GM19452 (cell line): ENCODE measurements at regions not wholly inside any gene's neighbourhood (a gene's known extent, or its start where the extent isn't known, plus 50 kb on each side); places are given as distances from the start of the nearest gene placed in this dataset.
"Not testable (repeated sequence)": the region's sequence is repeated elsewhere in the genome, so short reads cannot be mapped to it uniquely, and the experiment has no call there.

Source experiments
- ATAC-seq: cut with Tn5 transposase; IDR thresholded peaks from one replicate; pipeline ENCODE4 v1.9.1; 2021; ENCODE audit not compliant: unreplicated experiment

- no peak for ATAC-seq
Observed at GRCh38 chr9:82489201-82489821, 500.7 kb downstream of the SPATA31D1 start.

GRCh38 chr9:82490019-82490499 lies 501.5 kb downstream of the SPATA31D1 start:
- ATAC-seq = no peak

DNA sequence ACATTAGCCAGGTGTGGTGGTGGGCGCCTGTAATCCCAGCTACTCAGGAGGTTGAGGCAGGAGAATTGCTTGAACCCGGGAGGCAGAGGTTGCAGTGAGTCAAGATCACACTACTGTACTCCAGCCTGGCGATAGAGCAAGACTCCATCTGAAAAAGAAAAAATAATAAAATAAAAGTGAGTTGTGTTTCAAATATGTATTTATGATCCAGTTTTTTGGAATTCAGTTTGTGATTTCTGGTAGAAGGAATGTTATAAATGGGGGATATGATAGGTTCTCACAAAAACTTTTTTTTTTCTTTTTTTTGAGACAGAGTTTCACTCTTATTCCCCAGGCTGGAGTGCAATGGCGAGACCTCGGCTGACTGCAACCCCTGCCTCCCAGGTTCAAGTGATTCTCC lies 502.2 kb downstream of the SPATA31D1 start:
- ATAC-seq = not testable (repeated sequence)

GRCh38 chr9:82491604-82492003 lies 503.0 kb downstream of the SPATA31D1 start:
- no peak for ATAC-seq

- no peak for ATAC-seq
Observed at GRCh38 chr9:82492274-82492673, 503.7 kb downstream of the SPATA31D1 start.

- no peak for ATAC-seq
Observed at GRCh38 chr9:82495884-82496777, 507.6 kb downstream of the SPATA31D1 start.

DNA sequence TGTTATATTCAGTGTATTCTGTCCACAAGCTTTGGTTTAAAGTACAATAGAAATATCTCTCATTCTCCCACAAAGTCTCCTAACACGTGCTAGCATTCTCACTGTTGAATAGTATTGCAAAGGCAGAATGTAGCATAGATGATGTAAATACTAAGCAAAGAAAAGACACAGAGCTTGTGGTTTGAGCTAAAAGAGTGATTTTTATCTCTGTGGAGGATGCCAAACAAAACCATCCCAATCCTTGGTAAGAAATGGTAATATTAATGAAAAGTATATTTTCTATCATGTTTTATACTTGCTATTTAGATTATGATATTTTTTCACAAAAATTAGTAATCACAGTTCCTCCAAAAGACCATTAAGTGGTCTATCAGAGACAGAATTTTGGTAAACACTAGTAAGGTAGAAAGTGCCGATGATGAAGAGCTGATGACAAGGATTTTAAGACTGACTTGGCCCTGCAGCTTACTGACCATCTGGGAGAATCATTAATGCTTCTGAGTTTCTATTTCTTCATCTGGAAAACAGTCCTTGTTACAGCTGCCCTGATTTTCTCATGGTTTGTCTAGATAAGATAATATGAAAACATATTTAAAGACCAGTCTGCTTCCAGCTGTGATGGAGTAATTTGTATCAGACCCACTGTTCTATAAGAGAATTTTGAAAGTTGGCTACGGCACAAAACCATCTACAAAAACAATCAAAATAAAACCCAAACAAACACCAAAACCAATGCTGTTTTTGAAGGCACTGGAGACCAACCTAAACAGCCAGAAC lies 510.2 kb downstream of the SPATA31D1 start:
- no peak for ATAC-seq

GRCh38 chr9:82499337-82499736 lies 510.8 kb downstream of the SPATA31D1 start:
- no peak for ATAC-seq

DNA sequence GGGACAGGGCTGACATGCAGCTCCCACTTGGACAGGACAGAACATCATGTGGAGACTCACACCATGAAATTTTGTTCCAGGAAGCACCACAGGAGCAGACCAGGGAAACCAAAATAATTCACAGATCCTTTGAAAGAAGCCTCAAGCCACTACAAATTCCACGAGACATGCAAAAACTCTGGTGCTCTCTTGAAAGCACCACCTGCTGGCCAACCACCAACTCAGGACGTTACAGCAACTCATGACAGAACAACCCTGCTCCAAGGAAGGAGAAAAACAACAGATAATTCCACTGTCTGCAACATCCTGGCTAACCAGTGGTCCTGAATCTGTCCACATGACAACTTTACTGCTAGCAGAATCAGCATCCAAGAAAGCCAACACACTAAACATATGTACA lies 516.0 kb downstream of the SPATA31D1 start:
- ATAC-seq = no peak

- ATAC-seq = no peak
Observed at GRCh38 chr9:82511626-82512025, 523.1 kb downstream of the SPATA31D1 start.

GRCh38 chr9:82512728-82513127 lies 524.2 kb downstream of the SPATA31D1 start:
- no peak for ATAC-seq

GRCh38 chr9:82513242-82513751 lies 524.7 kb downstream of the SPATA31D1 start:
- ATAC-seq = no peak

DNA sequence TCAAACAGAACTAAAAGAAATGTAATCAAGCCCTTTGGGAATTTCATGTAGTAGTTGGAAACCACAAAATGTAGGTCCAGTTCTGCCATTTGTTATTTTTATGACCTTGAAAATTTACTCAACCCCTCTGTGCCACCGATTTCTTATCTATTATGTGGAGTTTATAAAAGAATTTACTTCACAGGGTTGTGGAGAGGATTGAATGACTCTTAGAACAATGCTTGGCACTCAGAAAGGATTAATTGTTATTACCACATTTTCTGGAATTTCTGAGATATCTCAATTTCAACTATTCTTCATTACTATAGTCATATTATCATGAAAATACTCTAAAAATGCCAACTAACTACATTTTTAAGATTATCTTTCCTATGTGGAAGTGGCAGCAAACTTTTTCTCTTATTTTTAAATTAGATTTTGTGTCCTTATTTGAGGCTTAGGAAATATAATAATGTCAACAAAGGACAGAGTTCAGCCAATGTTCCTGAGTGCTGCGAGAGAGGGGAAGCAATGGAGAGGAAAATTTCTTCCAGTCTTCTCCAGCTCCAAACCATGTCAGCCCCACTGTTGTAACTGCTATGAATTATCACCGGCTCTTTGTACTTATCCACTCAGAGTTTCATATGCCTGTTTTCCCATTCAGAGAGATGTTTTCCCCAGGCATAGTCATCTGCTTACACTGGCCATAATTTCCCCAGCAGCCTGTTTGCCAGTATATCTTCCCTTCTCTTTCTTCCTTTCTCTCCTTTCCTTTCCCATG lies 525.6 kb downstream of the SPATA31D1 start:
- no peak for ATAC-seq

DNA sequence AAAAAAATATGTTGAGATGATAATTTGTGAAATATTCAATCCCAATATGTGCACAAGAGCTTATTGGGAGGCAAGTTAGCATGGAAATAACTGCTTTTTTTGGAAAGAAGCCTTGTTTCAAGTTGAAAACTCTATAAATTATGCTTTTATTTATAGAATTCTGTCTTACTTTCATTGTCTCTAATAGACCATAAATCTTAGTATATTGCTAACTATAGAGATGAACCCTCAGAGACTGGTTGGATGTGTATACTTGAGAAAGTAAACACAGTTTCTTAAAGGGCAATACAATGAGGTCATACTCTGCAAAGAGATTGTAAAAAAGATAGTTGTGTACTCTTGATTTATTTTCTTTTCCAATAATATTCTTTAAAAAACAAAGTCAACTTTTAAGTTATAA lies 530.3 kb downstream of the SPATA31D1 start:
- ATAC-seq = no peak

GRCh38 chr9:82519332-82519731 lies 530.8 kb downstream of the SPATA31D1 start:
- ATAC-seq = no peak

DNA sequence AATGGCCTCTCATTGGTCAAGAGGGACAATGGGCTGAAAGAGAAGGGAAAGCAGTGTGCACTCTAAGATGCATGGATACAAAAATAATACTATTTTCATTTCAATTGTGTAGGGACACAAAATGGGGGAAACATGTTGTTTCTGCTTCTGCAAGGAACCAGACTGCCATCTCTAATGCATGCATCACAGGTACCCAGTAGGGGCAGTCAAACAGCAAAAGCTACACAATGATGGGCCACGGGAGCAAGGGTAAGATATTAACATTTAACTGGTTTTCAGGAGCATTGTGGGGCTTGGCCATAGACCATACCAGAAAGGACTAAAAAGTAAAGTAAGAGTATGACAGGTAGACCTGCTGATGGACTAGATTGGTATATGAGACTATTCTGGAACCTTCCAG lies 535.8 kb downstream of the SPATA31D1 start:
- ATAC-seq = no peak

DNA sequence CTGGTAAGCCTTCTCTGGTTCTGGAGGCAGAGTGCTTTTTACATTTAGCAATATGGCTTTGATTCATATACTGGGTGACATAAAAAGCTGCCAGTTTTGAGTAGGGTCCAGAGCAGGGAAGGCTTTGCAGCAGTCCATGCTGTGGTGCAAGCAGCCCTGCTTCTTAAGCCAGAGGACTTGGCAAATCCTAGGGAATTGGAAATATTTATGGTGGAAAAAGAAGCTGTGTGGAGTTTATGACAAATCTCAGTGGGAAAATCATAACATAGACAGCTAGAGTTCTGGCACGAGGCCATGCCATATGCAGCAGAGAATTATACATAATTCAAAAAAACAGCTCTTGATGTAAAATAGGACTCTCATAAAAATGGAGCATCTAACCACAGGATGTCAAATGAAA lies 536.4 kb downstream of the RASEF start:
- no peak for ATAC-seq

DNA sequence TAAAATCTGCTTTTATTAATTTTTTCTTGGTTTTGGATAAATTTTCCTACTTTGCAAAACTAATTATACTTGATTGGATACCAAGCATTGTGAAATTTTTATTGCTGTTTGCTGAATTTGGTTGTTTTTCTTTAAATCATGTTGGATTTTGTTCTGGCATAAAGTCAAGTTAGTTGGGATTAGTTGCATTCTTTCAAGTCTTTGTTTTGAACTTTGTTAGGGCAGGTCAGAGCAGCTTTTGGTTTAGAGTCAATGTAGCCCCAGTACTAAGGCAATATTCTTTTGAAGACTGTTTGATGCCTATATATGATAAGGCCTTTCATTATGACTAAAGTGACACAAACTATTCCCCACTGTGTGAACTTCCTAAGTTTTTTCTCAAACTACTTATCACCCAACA lies 531.1 kb downstream of the RASEF start:
- ATAC-seq = no peak

DNA sequence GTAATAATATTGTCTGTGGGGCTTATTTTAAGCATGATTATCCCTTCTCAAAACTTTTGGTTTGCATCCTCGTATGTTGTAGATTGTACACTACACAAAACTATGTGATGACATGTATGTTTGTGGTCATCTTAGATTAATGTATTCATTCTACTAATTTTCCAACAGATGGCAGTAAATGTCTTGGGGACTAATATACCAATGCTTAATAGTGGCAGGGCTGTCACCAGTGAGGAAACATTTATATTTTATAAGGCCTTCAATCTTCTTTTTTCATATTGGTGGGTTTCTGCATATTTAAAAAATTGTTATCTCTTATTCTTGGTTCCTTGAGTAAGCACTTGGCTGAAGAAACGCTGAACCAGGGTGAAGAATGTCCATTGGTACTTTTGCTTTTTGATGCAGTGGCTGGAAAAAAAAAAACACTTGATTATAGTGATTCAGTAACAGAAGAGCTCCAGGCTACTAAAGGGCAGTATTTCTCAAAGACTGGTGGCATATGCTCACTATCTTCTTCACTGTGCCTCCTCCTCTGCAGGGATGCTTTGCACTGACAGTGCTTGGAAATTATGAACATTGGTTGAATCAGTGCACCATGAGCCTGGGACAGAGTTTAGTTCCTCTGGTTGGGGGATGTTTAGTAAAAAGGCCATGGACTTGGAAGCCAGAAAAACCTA lies 530.3 kb downstream of the RASEF start:
- no peak for ATAC-seq

- ATAC-seq = no peak
Observed at GRCh38 chr9:82535432-82535998, 527.4 kb downstream of the RASEF start.
